Natural killer cell (primary cell): ENCODE measurements at regions not wholly inside any gene's neighbourhood (a gene's known extent, or its start where the extent isn't known, plus 50 kb on each side); places are given as distances from the start of the nearest gene placed in this dataset.

Experiments
- ATAC-seq, 3 donors: fragments of 150-1000 bp in 2 of 3; fragments of 200-7000 bp in 1 of 3; cut with Tn5 transposase; 1 replicate in 1 of 3; 2 replicates in 2 of 3; pipeline ENCODE4 v1.10.0; 2021; ENCODE audit warnings: mild to moderate bottlenecking in 2 of 3, moderate library complexity in 2 of 3
- DNase-seq, 2 donors: peaks; one replicate each; pipeline versions ENCODE4 v3.0.0 to v3.0.0-alpha.2; 2013 to 2021; ENCODE audit warnings: mixed read lengths in 1 of 2
- H3K27ac ChIP-seq: one replicate; pipeline ENCODE4 v1.5.1; 2013; ENCODE audit warnings: mild to moderate bottlenecking, low read length
- H3K27me3 ChIP-seq: one replicate; pipeline ENCODE4 v1.6.1; 2013; ENCODE audit warnings: low read length; ENCODE audit not compliant: control insufficient read depth, insufficient read depth
- H3K36me3 ChIP-seq: one replicate; pipeline ENCODE4 v1.6.1; 2013; ENCODE audit warnings: low read length; ENCODE audit not compliant: control insufficient read depth, insufficient read depth
- H3K4me1 ChIP-seq: one replicate; pipeline ENCODE4 v1.6.1; 2013; ENCODE audit warnings: low read length; ENCODE audit not compliant: control insufficient read depth, insufficient read depth
- H3K4me3 ChIP-seq: one replicate; pipeline ENCODE4 v1.5.1; 2013; ENCODE audit warnings: low read length
- H3K9me3 ChIP-seq: one replicate; pipeline ENCODE4 v1.6.1; 2013; ENCODE audit warnings: low read length; ENCODE audit not compliant: control insufficient read depth, insufficient read depth
- H3K27ac Mint-ChIP-seq, 2 donors: one replicate each; pipeline ENCODE4 v1.8.0; 2022; ENCODE audit warnings: mild to moderate bottlenecking in 2 of 2, mixed read lengths in 2 of 2, moderate library complexity in 1 of 2
- H3K27me3 Mint-ChIP-seq, 2 donors: one replicate each; pipeline ENCODE4 v1.8.0; 2022; ENCODE audit warnings: low read depth in 2 of 2, mixed read lengths in 2 of 2
- H3K36me3 Mint-ChIP-seq: one replicate; pipeline ENCODE4 v1.8.0; 2022; ENCODE audit warnings: mixed read lengths
- H3K4me1 Mint-ChIP-seq, 2 donors: one replicate each; pipeline ENCODE4 v1.8.0; 2022; ENCODE audit warnings: mixed read lengths in 2 of 2
- H3K4me3 Mint-ChIP-seq: one replicate; pipeline ENCODE4 v1.8.0; 2022; ENCODE audit warnings: mild to moderate bottlenecking, moderate library complexity, mixed read lengths
- H3K9me3 Mint-ChIP-seq, 2 donors: one replicate each; pipeline ENCODE4 v1.8.0; 2022; ENCODE audit warnings: mixed read lengths in 2 of 2
- WGBS: methylation state at CpG from one replicate; pipeline ENCODE4 v1.1.7; 2013; ENCODE audit warnings: missing lambda C conversion rate; ENCODE audit not compliant: insufficient coverage; 5-methylcytosine and 5-hydroxymethylcytosine counted together
- intact Hi-C: fragments of 100-400 bp; cut with micrococcal nuclease; formaldehyde crosslinking; loops from one replicate; pipeline ENCODE4 v1.14.2; 2022
- TF ChIP-seq, protein P1 (sequence below): fragments of 200-600 bp; IDR thresholded peaks from one replicate; pipeline ENCODE4 v1.8.0; 2022; ENCODE audit warnings: antibody characterized with exemption

- no peaks in the 10 kb centered on the region for H3K4me1 Mint-ChIP-seq
Measured at GRCh38 chr5:124193371-124193789, 553.1 kb downstream of the ZNF608 start.

GRCh38 chr5:124192716-124193115 is 553.7 kb downstream of the ZNF608 start:
- Mint-ChIP-seq H3K9me3 (peaks cover 5 to 7% of the 10 kb centered on the region in 2 donors), H3K27me3 (no peaks in the 10 kb centered on the region), H3K4me1 (no peaks in the 10 kb centered on the region), H3K27ac (no peak overlapping the region), H3K36me3 (no peaks in the 10 kb centered on the region), H3K4me3 (no peak overlapping the region)
- no peaks in the 10 kb centered on the region for H3K9me3 ChIP-seq
- no CpG with 5 or more reads among the region's 3 CpGs for WGBS
- H3K27ac ChIP-seq, result no peak overlapping the region
- intact Hi-C loops, result no loop called here
- no peaks in the 10 kb centered on the region for H3K4me1 ChIP-seq
- ATAC-seq (no peak), DNase-seq (no peak)
- no peak overlapping the region for H3K4me3 ChIP-seq
- H3K36me3 ChIP-seq, result no peaks in the 10 kb centered on the region
- TF ChIP-seq, protein P1, sequence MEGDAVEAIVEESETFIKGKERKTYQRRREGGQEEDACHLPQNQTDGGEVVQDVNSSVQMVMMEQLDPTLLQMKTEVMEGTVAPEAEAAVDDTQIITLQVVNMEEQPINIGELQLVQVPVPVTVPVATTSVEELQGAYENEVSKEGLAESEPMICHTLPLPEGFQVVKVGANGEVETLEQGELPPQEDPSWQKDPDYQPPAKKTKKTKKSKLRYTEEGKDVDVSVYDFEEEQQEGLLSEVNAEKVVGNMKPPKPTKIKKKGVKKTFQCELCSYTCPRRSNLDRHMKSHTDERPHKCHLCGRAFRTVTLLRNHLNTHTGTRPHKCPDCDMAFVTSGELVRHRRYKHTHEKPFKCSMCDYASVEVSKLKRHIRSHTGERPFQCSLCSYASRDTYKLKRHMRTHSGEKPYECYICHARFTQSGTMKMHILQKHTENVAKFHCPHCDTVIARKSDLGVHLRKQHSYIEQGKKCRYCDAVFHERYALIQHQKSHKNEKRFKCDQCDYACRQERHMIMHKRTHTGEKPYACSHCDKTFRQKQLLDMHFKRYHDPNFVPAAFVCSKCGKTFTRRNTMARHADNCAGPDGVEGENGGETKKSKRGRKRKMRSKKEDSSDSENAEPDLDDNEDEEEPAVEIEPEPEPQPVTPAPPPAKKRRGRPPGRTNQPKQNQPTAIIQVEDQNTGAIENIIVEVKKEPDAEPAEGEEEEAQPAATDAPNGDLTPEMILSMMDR, result no peak
- no peaks in the 10 kb centered on the region for H3K27me3 ChIP-seq

More at GRCh38 chr5:124193371-124193789, 553.1 kb downstream of the ZNF608 start:
- Histone ChIP-seq H3K27ac (no peak overlapping the region), H3K27me3 (no peaks in the 10 kb centered on the region), H3K9me3 (no peaks in the 10 kb centered on the region), H3K36me3 (no peaks in the 10 kb centered on the region), H3K4me3 (no peak overlapping the region), H3K4me1 (no peaks in the 10 kb centered on the region)
- no peak overlapping the region for H3K4me3 Mint-ChIP-seq
- H3K36me3 Mint-ChIP-seq, result no peaks in the 10 kb centered on the region
- DNase-seq (no peak), ATAC-seq (no peak)
- TF ChIP-seq, protein P1, result no peak
- H3K27ac Mint-ChIP-seq, result no peak overlapping the region
- no peaks in the 10 kb centered on the region for H3K27me3 Mint-ChIP-seq
- intact Hi-C loops, result no loop called here
- WGBS, result 85% methylated on average over 4 of the region's 4 CpGs
- H3K9me3 Mint-ChIP-seq, result peaks cover 5 to 7% of the 10 kb centered on the region in 2 donors

- Histone ChIP-seq H3K27ac (no peak overlapping the region), H3K27me3 (no peaks in the 10 kb centered on the region), H3K4me1 (no peaks in the 10 kb centered on the region), H3K9me3 (no peaks in the 10 kb centered on the region), H3K4me3 (no peak overlapping the region), H3K36me3 (no peaks in the 10 kb centered on the region)
- TF ChIP-seq, protein P1, result no peak
- no peak overlapping the region for H3K27ac Mint-ChIP-seq
- 98% methylated on average over 2 of the region's 3 CpGs for WGBS
- no peaks in the 10 kb centered on the region for H3K27me3 Mint-ChIP-seq
- H3K9me3 Mint-ChIP-seq, result peaks cover 0 to 7% of the 10 kb centered on the region in 2 donors
- no peak for DNase-seq
- H3K36me3 Mint-ChIP-seq, result no peaks in the 10 kb centered on the region
- intact Hi-C loops, result no loop called here
- no peak overlapping the region for H3K4me3 Mint-ChIP-seq
- no peaks in the 10 kb centered on the region for H3K4me1 Mint-ChIP-seq
- no peak for ATAC-seq
Measured at GRCh38 chr5:124185716-124186115, 560.7 kb downstream of the ZNF608 start.

DNA sequence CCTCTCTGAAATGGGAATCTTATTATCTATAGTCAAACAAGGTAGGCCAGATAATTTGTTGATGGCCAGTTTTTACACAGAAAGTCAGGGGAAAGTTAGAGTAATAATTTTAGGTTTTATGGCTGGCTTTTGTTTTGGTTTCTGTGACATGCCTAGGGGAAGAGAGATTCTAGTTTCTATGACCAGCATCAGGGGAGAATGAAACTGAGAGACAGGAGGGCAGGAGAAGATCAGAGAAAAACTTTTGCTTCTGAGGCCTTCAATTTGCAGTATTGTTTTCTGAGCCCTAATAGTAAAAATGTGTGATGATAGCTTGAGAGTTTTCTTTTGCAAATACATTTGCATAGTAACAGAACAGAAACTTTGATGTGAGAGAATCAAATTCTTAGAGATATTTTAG is 564.3 kb downstream of the ZNF608 start:
- Mint-ChIP-seq H3K27me3 (no peaks in the 10 kb centered on the region), H3K9me3 (peaks cover 0 to 7% of the 10 kb centered on the region in 2 donors), H3K4me1 (no peaks in the 10 kb centered on the region), H3K4me3 (no peak overlapping the region), H3K36me3 (no peaks in the 10 kb centered on the region), H3K27ac (no peak overlapping the region)
- no peak for ATAC-seq
- DNase-seq, result no peak
- Histone ChIP-seq H3K4me3 (no peak overlapping the region), H3K27me3 (no peaks in the 10 kb centered on the region), H3K36me3 (no peaks in the 10 kb centered on the region), H3K27ac (no peak overlapping the region), H3K9me3 (no peaks in the 10 kb centered on the region), H3K4me1 (no peaks in the 10 kb centered on the region)
- intact Hi-C loops, result no loop called here
- TF ChIP-seq, protein P1, result no peak
